ENCODE measurements at regions not wholly inside any gene's neighbourhood (a gene's known extent, or its start where the extent isn't known, plus 50 kb on each side); places are given as distances from the start of the nearest gene placed in this dataset.
"Not testable (repeated sequence)": the region's sequence is repeated elsewhere in the genome, so short reads cannot be mapped to it uniquely, and the experiment has no call there.

DNA sequence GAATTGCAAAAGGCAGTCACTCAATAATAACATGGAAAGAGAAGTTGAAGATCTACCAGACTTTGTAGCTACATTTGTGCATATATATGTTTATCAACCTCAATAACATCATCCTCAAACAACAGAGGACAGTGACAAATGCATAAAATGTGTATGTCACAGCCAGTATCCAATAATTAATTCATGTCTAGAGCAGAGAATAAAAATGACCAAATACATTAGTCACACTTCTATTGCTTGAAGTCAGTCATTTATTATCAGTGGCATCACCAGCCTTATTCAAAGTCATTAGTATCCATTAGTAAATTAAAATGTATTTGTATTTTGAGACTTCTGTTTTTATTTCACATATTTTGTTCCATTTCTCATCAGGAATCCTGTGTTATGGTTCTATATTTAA lies 852.8 kb downstream of the XPNPEP1 start:
- no peak for DNase-seq

DNA sequence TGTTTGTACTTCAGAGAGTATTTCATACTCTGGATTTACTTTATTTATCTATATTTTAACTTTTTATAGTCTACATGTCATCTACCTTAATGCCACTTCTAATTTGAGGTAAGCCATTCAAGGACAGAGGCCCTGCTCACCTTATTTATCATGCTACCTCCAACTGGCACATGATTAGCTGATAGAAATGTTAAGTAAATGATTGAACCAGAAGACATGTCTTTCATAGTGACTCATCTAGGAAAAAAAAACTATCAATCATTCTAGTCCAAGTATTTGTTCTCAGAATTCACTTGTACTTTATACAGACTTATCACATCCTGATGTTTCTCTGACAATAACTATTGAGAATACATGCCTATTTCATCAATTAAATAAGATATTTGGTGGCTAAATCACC lies 856.3 kb downstream of the XPNPEP1 start:
- no peak for DNase-seq

DNA sequence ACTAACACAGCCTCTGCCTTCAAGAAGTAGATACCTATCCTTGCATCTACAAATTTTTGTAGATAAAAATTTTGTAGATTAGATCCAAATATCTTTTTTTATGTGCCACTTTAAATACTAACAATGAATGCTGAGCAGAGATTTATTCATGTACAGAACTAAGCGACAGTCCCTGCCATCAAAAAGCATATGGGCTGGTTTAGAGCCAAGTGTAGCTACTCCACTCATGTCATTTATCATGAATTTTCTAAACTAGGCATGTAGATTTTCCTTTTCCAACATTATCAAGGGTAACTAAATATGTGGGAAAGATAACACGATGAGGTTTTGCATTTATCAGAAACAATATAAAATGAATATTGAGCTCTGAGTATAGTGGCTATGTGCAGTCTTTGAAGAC lies 857.5 kb downstream of the XPNPEP1 start:
- no peak for DNase-seq

DNA sequence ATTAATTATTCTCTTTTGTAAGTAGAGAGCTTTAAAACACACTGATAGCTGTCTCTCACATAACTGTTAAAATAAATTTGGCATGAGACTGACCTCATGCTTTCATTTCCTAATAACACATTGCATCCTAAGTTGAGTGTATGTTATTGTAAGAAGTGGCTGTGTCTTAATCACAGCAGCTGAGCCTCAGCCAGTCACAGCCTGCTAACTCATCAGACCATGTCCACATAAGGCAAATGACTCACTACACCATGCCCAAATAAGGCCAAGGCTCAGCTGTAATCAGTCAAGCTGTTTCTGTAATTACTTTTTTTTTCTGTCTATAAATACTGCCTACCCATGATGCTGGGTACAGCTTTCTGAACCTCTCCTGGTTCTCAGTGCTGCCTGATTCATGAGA lies 860.9 kb downstream of the XPNPEP1 start:
- no peak for DNase-seq

DNA sequence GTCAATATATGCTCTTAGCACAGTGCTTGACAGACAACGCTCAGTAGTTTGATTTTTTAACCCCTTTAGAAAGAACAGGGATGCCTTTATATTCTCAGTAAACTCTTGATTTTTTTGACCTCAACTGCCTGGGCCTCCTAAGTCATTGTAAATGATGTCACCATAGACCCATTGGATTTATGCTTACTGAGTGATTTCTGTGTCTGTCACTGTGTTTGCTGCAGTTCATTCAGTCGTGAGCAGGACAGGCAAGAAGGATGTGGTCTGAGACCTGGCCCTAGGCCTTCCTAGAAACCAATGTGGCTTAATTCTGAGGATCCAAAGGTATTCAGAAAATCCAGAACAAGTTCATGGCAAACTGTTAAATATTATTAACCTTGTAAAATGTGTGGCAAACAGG lies 868.1 kb downstream of the XPNPEP1 start:
- DNase-seq: no peak

DNA sequence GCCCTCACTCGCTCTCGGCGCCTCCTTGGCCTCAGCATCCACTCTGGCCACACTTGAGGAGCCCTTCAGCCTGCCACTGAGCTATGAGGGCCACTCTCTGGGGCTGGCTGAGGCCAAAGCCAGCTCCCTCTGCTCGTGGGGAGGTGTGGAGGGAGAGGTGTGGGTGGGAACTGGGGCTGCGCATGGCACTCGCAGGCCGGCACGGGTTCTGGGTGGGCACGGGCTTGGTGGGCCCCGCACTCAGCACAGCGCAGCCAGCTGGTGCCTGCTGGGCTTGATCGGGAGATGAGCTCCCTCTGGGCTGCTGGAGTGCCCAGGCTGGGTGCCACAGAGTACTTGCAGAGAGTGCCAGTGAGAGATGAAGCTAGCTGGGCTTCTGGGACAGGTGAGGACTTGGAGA lies 875.5 kb downstream of the XPNPEP1 start:
- no peak for DNase-seq

DNA sequence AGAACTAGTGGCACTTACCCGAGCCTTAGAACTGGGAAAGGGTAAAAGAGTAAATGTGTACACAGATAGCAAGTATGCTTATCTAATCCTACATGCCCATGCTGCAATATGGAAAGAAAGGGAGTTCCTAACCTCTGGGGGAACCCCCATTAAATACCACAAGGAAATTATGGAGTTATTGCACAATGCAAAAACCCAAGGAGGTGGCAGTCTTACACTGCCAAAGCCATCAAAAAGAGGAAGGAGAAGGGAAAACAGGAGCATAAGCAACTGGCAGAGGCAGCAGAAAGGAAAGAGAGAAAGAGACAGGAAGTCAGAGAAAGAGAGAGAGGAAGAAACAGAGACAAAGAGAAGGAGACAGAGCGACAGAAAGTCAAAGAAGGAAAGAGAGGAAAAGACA lies 876.9 kb downstream of the XPNPEP1 start:
- not testable (repeated sequence) for DNase-seq

DNA sequence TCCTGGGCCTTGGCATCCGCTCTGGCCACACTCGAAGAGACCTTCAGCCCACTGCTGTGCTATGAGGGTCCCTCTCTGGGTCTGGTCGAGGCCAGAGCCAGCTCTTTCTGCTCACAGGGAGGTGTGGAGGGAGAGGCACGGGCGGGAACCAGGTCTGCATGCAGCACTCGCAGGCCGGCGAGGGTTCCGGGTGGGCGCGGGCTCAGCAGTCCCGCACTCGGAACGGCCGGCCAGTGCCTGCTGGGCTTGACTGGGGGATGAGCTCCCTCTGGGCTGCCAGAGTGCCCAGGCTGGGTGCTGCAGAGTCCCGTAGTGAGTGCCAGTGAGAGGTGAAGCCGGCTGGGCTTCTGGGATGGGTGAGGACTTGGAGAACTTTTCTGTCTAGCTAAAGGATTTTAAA lies 882.7 kb downstream of the XPNPEP1 start:
- no peak for DNase-seq

DNA sequence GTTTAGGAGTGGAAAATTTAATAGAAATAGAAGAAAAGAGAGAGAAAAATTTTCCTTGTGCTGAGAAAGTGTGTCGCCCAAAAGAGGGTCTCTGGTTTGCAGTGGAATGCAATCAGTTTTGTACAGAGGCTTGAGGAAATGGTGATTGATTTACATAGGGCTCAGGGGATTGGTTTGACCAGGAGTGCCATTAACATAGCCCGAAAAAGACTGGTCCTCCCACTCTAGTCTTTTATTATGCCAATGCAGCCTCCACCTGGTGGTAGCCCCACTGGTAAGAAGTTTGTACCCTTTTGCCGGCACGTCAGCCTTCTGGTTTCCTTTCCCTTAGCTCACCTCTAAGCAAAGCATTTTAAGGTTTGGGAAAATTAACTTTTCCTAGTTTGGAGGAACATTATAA lies 885.3 kb downstream of the XPNPEP1 start:
- DNase-seq: no peak

DNA sequence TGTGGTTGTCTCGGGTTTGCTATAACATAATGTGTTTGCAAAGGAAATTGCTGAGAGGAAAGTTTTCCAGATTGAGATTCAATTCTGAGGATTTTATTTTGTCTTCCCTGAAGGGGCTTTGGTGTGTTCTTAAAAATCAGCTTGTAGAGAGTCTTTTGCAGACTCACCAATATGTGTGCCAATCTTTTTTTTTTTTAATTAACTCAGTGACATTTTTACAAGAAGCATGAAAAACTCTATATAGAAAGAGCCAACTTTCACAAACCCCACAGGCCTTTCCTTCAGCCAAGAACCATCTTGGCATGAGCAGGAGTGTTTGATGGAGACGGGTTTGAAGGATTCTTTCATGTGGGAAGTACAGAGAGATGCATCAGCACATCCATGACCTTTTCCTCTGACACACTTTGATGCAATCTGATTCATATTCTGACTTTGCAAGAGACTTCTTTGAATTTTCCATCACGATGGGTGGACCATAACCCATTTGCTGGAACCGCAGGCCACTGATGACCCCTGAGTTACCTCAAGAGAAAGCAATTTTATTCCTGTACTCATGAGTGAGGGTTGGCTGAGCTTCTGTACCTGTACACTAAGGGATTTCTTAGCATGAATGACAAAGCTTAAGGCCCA lies 892.6 kb downstream of the XPNPEP1 start:
- DNase-seq: no peak

DNA sequence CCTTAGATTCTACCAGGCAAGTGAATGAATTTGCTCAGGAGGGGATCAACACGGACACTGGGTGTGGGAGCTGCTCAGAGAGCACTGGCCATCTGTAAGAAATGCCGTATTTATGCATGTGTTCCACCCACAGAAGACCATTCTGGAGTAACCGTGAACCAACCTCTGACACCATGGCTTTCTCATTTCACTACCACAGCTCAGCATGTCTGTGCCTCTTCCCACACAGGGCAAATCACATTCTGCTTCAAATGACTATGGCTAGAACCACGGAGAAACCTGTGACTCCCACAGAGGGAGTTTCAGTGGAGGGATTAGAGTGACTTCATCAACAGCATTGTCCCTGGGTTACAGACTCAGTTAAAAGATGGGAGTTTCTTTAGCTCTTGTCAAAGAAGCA lies 893.4 kb downstream of the XPNPEP1 start:
- no peak for DNase-seq

DNA sequence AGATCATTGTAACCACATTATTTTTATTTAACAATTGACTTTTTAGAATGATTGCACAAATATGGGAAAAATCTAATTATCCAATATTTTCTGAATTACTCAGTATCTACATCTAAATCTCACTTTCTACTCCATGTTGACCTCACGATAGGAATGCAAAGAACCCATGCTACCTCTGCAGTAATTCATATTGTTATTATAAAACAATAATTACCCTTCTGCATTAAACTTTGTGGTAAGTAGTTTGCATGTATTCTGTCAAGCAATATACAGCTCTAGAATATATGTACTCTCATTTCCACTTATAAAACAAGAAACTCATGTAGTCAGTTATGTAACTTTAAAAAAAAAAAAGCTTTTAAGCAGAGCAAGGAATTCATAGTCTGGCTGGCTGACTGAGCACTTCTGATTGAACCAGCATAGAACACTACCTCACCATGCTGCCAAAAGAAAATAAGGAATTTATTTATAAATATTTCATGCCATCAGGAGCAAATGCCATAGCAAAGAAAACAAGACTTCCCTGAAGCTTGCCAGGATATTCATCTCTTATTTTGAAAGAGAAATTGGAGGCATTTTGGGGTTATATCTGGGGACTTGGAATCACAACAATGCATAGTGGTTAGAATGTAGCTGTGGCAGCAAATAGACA lies 895.7 kb downstream of the XPNPEP1 start:
- DNase-seq: no peak

DNA sequence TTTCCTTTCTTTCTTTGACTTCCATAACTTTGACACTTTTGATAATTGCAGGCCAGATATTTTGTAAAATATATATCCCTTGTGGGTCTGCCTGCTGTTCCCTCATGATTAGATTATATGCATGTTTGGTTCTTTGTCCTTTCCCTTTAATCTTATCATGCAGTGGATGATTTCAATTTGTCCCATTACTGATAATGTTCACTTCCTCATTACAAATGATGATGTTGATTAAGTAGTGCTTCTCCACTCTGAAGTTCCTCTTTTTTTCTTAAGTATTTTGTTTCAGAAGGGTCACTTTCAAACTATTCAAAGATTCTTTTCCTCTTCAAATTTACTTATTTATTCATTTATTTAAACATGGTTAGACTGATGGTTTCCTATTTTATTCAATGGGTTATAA lies 898.1 kb downstream of the XPNPEP1 start:
- no peak for DNase-seq

DNA sequence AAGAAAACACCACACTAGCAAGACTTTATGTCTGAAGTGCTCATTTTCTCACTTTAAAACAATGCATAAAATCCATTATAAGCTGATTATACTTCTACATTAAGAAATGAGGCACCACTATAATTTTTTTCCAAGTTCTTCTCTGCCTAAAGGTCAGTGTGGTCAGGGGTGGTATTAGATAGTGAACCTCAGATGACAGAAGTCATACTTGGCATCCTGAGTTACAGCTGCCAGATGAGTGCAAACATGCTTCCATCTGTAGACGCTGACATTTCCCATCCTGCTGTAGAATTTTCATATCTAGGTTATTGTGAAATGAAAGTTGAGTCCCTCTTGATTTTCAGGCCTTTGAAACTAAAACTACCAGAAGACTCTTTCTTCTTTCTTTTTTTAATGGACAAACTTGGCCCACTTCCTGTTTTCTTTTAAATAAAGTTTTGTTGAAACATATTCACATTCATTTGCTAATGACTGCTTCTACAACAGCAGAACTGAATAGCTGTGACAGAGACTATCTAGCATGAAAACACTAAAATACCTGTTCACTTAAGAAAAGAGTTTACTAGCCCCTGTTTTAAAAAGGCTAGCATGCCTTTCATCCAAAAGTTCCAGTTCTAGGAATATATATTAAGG lies 900.8 kb downstream of the XPNPEP1 start:
- DNase-seq: no peak

DNA sequence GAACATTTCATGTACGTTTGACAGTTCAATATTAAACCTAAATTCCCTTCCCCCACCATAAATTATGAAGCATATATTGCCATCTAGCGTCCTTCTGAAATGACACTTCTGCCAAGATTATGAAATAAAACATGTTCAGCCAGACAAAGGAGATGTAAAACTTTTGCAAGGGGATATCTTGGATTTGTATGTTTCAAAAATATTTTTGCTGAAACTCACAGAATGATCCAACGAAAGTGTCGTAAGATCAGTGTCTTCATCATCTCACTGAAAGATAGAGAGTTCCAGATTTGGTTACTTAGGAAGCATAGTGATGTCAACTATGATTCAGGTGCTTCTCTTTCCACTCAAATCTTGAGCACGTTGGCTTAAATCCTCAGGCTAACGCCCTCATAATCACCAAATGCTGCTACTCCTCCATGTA lies 904.3 kb downstream of the XPNPEP1 start:
- peak; percentile 5 to 14 for DNase-seq

DNA sequence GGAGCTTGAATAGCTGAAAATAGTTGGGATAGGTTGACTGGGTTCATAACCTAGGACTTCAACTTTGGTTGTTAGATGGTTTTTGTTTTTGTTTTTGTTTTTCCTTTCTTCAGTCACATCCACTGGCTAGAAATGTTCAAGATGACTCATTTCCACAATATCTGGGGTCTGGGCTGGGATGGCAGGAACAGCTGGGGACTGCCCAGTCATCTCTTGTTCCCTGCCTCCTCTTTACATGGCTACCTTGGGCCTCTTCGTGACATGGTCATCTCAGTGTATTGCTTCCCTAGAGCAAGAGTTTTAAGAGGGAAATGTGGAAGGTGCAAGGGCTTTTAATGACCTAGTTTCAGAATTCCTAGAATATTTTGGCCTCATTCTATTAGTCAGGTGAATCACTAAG lies 915.8 kb downstream of the XPNPEP1 start:
- no peak for DNase-seq

DNA sequence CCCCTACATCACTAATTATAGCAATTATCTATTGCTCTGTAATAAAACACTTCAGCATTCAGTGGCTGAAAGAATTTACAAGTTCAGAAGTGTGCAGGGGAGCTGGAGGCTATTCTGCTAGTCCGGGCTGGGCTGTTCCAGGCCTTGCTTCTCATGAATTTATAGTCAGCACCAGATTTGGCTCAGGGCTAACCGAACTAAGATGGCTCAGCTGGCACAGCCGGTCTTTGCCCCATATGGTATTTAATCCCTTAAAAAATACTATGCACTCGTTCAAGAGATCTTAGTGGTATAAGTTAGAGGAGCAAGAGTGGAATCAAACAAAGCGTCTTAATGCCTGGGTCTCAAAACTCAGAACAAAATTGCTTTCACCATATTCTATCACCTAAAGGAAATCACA lies 932.9 kb downstream of the XPNPEP1 start:
- DNase-seq: no peak

DNA sequence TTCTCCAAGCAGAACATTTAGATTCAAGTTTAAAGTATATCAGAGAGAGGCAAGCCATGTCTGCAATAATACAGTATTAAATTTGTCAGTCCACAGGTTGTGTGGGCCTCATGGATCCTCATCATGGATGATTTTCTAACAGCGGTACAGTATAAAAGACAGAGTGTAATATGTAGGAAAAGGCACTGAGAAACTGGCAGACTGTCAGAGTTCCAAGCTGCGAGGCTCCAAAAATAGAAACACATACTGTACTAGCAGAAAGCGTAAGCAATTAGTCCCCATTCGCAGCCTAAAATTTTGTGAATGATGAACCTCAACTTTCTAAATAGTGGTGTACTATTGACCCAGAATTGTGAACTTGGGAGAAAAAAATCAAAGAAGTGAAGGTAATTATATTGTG lies 933.3 kb downstream of the XPNPEP1 start:
- no peak for DNase-seq

DNA sequence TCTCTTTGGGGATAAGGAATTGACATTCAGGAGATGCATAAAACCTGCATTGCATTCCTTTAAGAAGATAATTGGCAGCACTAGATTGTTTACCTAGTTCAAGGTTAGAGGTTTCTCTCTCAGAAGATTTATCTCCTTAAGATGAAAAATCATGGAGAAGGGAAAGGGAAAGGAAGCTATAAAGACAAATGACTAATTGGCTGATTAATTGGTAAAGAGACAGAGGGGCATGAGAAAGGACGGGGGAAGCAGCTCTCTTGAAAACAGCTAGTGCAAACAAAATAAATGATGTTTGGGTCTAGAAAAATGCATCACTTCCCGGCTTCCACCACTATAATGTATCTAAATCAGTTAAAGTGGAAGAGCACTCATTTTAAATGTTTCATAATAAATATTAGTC lies 941.2 kb downstream of the XPNPEP1 start:
- no peak for DNase-seq

DNA sequence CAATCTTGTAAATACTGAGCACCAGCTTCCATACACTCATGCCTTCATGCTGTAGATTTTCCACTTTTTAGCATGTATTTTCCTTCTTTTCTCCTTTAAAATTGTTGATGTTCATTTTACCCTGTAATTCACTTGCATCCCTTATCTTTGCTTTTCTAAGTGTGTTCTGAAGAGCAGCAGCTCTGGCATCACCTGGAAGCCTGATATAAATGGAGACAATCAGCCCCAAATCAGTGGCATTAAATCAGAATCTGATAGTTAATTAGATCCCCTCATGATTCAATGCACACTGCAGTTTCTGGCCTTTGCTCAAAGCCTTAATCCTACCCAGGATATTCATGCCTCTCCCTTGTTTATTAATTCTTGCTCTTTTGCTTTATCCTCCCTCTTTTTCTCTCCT lies 942.4 kb downstream of the XPNPEP1 start:
- DNase-seq: no peak

DNA sequence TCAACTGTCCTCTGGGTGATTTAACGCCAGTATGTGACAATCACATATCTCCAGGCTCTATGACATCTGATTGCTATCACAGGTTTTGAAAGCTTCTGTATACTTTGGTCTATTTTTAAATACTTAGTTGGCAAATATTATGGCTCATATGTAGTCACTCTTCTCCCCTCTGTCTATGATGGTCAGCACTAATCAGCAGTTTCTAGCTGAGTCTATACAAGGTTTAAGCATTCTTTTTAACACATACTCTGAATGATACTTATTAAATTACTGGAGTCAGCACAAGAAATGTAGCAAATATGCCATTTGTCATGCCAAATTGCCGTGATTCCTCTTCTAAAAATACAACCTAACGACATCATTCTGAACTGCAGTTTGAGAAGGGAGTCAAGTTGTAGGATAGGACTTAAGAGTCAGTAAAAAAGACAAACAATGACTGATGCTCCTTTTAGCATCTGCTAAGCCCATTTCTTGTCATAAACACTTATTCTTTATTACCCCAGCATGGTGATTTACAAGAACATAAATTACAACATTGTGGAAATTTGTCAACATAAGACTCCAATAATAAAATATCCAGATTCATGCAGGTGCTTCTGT lies 947.8 kb downstream of the XPNPEP1 start:
- DNase-seq: no peak

DNA sequence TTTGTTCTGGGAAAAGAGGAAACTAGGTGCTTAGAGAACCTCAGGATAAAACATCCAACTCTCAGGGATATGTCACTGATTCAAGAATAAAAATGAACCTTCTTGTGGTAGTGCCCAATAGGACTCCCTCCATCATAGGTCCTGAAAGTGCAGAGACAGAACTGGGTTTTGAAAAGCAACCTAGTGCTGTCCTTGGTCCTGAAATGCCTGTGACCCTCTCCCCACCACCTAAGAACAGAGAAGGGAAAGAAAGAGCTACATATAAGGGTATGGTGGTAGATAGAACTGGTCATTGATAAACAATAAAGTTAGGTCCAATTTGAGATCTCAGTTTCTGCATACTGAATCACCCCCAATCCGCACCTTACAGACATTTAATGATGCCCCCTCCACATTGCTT lies 953.3 kb downstream of the XPNPEP1 start:
- peak; percentile 17 to 26 for DNase-seq

DNA sequence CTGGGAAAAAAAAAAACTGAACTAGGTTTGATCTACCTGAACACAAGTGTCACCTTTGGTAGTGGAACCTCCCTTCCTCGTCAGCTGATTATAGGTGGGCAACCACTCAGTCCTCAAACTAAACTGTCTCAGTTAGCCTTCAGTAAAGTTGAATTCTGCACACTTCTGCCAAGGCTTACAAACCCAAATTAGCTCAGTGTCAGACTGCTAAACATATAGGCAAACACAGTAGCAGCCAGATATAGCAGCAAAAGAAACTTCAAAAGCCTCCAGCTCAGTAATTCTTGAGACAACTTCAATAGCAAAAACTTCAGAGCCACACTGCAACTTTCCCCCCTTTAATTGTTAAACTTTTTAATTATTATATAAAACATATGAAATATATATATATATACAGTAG lies 956.9 kb downstream of the XPNPEP1 start:
- DNase-seq: no peak
